ENCODE measurements at regions not wholly inside any gene's neighbourhood (a gene's known extent, or its start where the extent isn't known, plus 50 kb on each side); places are given as distances from the start of the nearest gene placed in this dataset.

DNA sequence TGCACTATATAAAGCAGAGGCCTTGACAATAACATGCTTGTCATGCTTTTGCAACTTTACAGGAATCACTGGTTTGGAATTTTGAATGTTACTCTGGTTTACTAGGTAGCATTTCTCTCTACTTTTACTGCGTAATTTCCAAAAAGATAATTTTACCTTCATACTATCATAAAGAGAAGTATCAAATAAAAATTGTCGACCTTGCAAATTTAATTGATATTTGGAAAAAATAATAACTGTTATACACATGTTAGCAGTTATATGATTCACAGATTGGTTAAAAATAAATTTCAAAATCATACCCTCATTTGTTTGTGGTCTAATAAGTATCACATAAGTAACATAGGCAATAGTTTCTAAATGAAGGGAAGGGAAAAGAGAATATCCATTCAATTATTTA lies 228.5 kb upstream of the CACNA2D1 start (continued):
- TF ChIP-seq, protein P1, sequence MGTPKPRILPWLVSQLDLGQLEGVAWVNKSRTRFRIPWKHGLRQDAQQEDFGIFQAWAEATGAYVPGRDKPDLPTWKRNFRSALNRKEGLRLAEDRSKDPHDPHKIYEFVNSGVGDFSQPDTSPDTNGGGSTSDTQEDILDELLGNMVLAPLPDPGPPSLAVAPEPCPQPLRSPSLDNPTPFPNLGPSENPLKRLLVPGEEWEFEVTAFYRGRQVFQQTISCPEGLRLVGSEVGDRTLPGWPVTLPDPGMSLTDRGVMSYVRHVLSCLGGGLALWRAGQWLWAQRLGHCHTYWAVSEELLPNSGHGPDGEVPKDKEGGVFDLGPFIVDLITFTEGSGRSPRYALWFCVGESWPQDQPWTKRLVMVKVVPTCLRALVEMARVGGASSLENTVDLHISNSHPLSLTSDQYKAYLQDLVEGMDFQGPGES (IDR thresholded peaks at IDR 0.05), result no peak
- TF ChIP-seq RELA (IDR thresholded peaks at IDR 0.05; ENCODE audit: borderline replicate concordance, partially characterized antibody) (no peak), SMC3 (IDR thresholded peaks at IDR 0.05; ENCODE audit: borderline replicate concordance, low read length) (no peak), LARP7 (IDR thresholded peaks at IDR 0.05) (no peak), RFX5 (IDR thresholded peaks at IDR 0.05; ENCODE audit: low read depth, low read length) (no peak), CREB1 (IDR thresholded peaks at IDR 0.05; ENCODE audit: low read depth) (no peak), SIN3A (IDR thresholded peaks at IDR 0.05; ENCODE audit: low read depth, low read length) (no peak), BACH1 (IDR thresholded peaks at IDR 0.05; ENCODE audit: borderline replicate concordance) (no peak)
- TF ChIP-seq, protein P2, sequence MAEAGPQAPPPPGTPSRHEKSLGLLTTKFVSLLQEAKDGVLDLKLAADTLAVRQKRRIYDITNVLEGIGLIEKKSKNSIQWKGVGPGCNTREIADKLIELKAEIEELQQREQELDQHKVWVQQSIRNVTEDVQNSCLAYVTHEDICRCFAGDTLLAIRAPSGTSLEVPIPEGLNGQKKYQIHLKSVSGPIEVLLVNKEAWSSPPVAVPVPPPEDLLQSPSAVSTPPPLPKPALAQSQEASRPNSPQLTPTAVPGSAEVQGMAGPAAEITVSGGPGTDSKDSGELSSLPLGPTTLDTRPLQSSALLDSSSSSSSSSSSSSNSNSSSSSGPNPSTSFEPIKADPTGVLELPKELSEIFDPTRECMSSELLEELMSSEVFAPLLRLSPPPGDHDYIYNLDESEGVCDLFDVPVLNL (IDR thresholded peaks at IDR 0.05; ENCODE audit: low read depth, low read length), result no peak
- TF ChIP-seq, protein P3, sequence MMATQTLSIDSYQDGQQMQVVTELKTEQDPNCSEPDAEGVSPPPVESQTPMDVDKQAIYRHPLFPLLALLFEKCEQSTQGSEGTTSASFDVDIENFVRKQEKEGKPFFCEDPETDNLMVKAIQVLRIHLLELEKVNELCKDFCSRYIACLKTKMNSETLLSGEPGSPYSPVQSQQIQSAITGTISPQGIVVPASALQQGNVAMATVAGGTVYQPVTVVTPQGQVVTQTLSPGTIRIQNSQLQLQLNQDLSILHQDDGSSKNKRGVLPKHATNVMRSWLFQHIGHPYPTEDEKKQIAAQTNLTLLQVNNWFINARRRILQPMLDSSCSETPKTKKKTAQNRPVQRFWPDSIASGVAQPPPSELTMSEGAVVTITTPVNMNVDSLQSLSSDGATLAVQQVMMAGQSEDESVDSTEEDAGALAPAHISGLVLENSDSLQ (IDR thresholded peaks at IDR 0.05), result no peak

DNA sequence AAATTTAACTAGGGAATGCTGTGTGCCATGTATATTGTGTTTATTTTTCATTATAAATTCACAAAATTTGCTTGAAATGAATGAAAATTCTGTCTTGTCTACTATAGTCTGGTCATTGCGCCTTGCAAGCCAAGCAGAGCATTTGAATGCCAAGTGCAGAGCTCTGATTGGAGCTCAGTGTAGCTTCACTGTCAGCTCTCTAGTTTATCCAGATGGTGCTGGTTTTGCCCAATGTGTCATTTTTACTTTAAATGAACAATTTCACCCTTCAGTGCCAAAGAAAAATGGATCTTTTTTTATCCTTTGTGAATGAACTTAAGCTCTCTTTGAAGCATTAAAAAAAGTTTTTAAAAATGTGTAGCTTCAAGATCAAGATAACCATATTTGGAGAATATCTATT lies 225.6 kb upstream of the CACNA2D1 start:
- ATAC-seq, result no peak
- H4K20me1 ChIP-seq (ENCODE audit: control insufficient read depth, insufficient read depth), result no peaks in the 10 kb centered on the region
- ChIA-PET SMC1A (ENCODE audit: uncharacterized antibody, unreplicated experiment) (no interaction called here), RAD21 (ENCODE audit: unreplicated experiment) (no interaction called here), CTCF (interaction anchor here (1.8 kb wide), 1 partner anchor 18 kb away, joined by 5 read pairs; no protein-coding TSS in a partner anchor), POLR2A (no interaction called here)
- no peak overlapping the region for H3K4me2 ChIP-seq (ENCODE audit: control insufficient read depth, insufficient read depth)
- H3K79me2 ChIP-seq (ENCODE audit: control insufficient read depth, insufficient read depth, low read length), result no peaks in the 10 kb centered on the region
- H3K9me3 ChIP-seq (replicated peaks; ENCODE audit: control insufficient read depth, insufficient read depth, low read length), result no peaks in the 10 kb centered on the region
- no peak overlapping the region for H3K4me3 ChIP-seq
- 92% methylated on average over 1 of the region's 1 CpG for WGBS (ENCODE audit: insufficient coverage, insufficient replicate concordance, low lambda C conversion rate, missing lambda C conversion rate)
- DNase-seq (ENCODE audit: low read depth, low spot score), result no peak
- H2AFZ ChIP-seq (ENCODE audit: control insufficient read depth, low read depth, low read length), result no peak overlapping the region
- no TSS peak for BruUV-seq (replicated peaks)
- FAIRE-seq, result no peak
- no peaks in the 10 kb centered on the region for H3K4me1 ChIP-seq (ENCODE audit: control insufficient read depth, insufficient read depth, low read length)
- intact Hi-C loops (cut with micrococcal nuclease; ENCODE audit: unreplicated experiment), result no loop called here
- H3K9ac ChIP-seq (ENCODE audit: control insufficient read depth, insufficient read depth, low read length), result no peak overlapping the region
- H3K27me3 ChIP-seq (replicated peaks in 1 of 2; ENCODE audit: control insufficient read depth in 2 of 2, insufficient read depth in 2 of 2, low read length in 1 of 2), result no peaks in the 10 kb centered on the region
- H3K27ac ChIP-seq (ENCODE audit: control insufficient read depth, insufficient read depth), result no peak overlapping the region
- in situ Hi-C loops (cut with MboI), result no loop called here
- H3K36me3 ChIP-seq (ENCODE audit: control insufficient read depth in 2 of 2, insufficient read depth in 2 of 2, low read length in 1 of 2), result no peaks in the 10 kb centered on the region
- no peak for TF ChIP-seq CHD1 (IDR thresholded peaks at IDR 0.05; ENCODE audit: low read depth, low read length)
- TF ChIP-seq NR2C1 (IDR thresholded peaks at IDR 0.05), result no peak
- TF ChIP-seq RB1 (IDR thresholded peaks at IDR 0.05; ENCODE audit: borderline replicate concordance), result no peak
- TF ChIP-seq ETV6 (conservative IDR thresholded peaks at IDR 0.05 in 1 of 2, IDR thresholded peaks at IDR 0.05 in 1 of 2; ENCODE audit: borderline replicate concordance in 1 of 2, low read depth in 1 of 2), result no peak
- TF ChIP-seq, protein P4, sequence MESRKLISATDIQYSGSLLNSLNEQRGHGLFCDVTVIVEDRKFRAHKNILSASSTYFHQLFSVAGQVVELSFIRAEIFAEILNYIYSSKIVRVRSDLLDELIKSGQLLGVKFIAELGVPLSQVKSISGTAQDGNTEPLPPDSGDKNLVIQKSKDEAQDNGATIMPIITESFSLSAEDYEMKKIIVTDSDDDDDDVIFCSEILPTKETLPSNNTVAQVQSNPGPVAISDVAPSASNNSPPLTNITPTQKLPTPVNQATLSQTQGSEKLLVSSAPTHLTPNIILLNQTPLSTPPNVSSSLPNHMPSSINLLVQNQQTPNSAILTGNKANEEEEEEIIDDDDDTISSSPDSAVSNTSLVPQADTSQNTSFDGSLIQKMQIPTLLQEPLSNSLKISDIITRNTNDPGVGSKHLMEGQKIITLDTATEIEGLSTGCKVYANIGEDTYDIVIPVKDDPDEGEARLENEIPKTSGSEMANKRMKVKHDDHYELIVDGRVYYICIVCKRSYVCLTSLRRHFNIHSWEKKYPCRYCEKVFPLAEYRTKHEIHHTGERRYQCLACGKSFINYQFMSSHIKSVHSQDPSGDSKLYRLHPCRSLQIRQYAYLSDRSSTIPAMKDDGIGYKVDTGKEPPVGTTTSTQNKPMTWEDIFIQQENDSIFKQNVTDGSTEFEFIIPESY (IDR thresholded peaks at IDR 0.05), result no peak
- no peak for TF ChIP-seq GATAD2B (conservative IDR thresholded peaks at IDR 0.05; ENCODE audit: low read depth)
- no peak for TF ChIP-seq SMARCA5 (IDR thresholded peaks at IDR 0.05)
- no peak for TF ChIP-seq SMAD5 (IDR thresholded peaks at IDR 0.05; ENCODE audit: low read depth)
- TF ChIP-seq MEF2B (IDR thresholded peaks at IDR 0.05; ENCODE audit: partially characterized antibody, poor library complexity, severe bottlenecking), result no peak
- no peak for TF ChIP-seq ATF7 (IDR thresholded peaks at IDR 0.05; ENCODE audit: low read depth)
- no peak for TF ChIP-seq NFYB (IDR thresholded peaks at IDR 0.05; ENCODE audit: insufficient read depth, low read depth, low read length)
- TF ChIP-seq KDM1A (IDR thresholded peaks at IDR 0.05; ENCODE audit: borderline replicate concordance), result no peak
